Right ventricle myocardium superior (tissue), 1 donor: ENCODE measurements at regions not wholly inside any gene's neighbourhood (a gene's known extent, or its start where the extent isn't known, plus 50 kb on each side); places are given as distances from the start of the nearest gene placed in this dataset.

Experiments
- ATAC-seq: fragments of 200-7000 bp; cut with Tn5 transposase; one replicate; pipeline ENCODE4 v1.9.1; 2020; ENCODE audit warnings: mild to moderate bottlenecking; ENCODE audit not compliant: poor library complexity
- DNase-seq: peaks from one replicate; pipeline ENCODE4 v3.0.0-alpha.2; 2020
- intact Hi-C: fragments of 100-400 bp; cut with DNase I; formaldehyde crosslinking; loops from one replicate; pipeline ENCODE4 v1.11.2; 2022
- donor health status: DM: no; HTN: yes; CAD: no; lungs with severe emphysema.

DNA sequence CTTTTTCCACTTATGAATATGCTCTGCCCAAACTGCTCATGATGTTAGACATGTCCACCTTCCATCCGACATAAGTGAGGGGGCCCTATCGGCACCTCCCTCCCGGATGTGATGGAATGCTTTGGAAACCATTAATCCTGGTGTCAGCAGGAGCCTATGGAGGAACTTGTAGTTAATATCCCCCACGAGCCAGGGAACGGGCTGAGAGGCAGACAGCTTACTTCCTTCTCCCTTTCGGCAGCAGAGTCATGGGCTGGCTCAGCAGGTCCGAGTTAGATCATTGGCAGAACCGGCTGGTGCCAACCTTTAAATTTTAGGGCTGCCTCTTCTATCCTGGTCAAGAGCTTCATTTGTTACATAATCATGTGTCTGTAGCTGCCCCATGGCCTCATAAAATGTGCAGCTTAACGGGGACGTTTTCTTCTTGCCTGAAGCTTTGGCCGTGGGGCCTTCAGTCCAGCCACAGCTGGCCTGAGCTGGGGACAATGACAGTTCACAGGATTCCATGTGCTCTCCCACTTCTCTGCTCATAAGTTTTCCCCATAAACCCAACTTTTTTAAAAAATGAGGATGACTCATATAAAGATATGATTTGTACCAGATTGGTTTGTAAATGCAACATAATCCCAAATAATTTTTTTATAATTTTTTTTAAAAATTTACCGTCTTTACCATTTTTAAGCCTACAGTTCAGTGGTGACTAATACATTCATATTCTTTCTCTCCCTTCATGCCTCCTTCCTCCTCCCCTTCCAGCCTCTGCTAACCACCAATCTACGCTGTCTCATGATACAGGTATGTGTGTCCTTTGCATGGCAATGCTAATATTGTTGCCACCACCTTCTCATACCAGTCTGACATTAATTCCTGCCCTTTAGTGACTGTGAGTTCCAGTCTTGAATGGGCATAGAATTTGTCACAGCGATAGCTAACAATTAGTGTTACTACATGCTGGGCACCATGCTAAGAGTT, 62.2 kb upstream of the RGMA start:
- intact Hi-C loops = no loop called here
- DNase-seq (peak; percentile 52), ATAC-seq (peak; percentile 12)

DNA sequence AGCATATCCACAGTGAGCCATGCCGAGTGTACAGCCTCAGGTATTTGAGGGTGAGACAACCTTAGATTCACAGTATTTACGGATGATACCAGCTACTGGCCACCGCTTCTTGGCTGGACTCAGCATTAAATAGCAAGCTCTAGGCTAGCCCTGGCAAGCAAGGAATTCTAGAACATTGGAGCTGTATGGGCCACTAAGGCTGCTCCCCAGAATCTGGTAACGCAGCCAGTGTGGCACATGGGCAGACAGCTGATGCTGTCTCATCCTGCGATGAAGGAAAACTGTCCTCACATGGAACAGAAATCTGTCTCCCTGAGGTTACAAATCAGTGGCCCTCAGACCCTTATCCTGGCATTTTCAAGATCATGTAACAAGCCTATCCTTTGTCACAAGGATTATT, 57.6 kb upstream of the RGMA start:
- DNase-seq (no peak), ATAC-seq (no peak)
- intact Hi-C loops = no loop called here

- ATAC-seq (peak; percentile 50), DNase-seq (no peak)
- intact Hi-C loops = no loop called here
These were observed 57.2 kb upstream of the RGMA start for GRCh38 chr15:93146196-93146595.

- intact Hi-C loops = no loop called here
- DNase-seq (no peak), ATAC-seq (no peak)
These were observed 55.6 kb upstream of the RGMA start for GRCh38 chr15:93144463-93145236.

DNA sequence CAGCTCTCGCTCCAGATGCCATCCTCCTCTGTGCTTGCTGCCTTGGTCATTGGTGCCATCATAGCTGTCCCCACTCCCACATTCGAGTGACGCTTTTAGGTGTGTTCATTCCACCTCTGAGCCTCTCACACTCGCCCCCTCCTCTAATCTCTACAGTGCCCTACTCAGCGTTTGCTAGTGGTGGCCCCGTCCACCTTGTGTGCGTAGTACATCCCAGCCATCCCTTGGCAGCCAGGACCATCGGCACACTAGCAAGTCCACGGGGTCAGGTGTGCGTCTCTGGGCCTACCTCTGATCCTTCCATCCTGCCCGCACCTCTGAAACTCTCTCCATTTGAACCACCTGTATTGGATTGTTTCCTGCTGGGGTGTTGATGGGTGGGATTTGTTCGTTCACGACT, 54.2 kb upstream of the RGMA start:
- intact Hi-C loops = no loop called here
- no peak for ATAC-seq
- DNase-seq = no peak

GRCh38 chr15:93141371-93141794, 52.4 kb upstream of the RGMA start:
- no peak for DNase-seq
- intact Hi-C loops = no loop called here
- ATAC-seq = no peak

- intact Hi-C loops = no loop called here
- no peak for DNase-seq
- no peak for ATAC-seq
These were observed 50.4 kb upstream of the RGMA start for GRCh38 chr15:93139436-93139835.

DNA sequence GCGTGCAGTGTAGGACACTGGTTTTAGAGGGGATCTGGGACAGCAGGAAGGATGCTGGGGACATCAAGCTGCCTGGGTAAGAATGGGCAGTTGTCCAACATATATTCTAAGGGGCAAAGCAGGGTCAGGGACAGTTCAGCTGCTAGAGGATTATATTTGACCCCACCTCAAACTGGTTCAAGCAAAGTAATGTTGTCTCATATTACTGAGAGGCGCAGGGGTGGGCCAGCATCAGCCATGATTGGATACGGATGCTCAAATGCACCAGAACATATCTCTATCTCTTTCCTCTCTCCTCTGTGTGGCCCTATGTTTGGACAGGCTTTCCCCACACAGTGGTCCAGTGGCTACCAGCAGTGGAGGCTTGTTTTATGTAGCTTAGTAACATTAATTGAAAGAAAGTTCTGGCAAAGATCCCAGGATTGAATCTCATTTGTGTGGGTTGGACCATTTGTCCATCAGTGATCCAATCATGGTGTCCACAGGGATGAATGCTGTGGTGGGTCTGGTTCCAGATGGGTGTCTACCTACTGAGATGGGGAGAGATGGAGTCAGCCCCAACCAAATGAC, 49.8 kb upstream of the RGMA start:
- ATAC-seq (no peak), DNase-seq (no peak)
- intact Hi-C loops = no loop called here
